Transverse colon (tissue), 4 donors: ENCODE measurements at regions not wholly inside any gene's neighbourhood (a gene's known extent, or its start where the extent isn't known, plus 50 kb on each side); places are given as distances from the start of the nearest gene placed in this dataset.

Experiments used
- CTCF ChIP-seq, 5 experiments: fragments of 200-600 bp in 3 of 5; fragments of 450-650 bp in 2 of 5; sonication (generic) in 3 of 5; IDR thresholded peaks; 1 replicate in 2 of 5; 2 replicates in 3 of 5; pipeline ENCODE4 v1.5.1; 2016 to 2017; ENCODE audit warnings: antibody characterized with exemption in 5 of 5, inconsistent platforms in 3 of 5, mild to moderate bottlenecking in 2 of 5, moderate library complexity in 1 of 5
- EP300 ChIP-seq: sonication (generic); formaldehyde crosslinking; IDR thresholded peaks from one replicate; pipeline ENCODE4 v1.6.1; 2017; ENCODE audit warnings: antibody characterized with exemption, low read depth
- POLR2A ChIP-seq: fragments of 450-650 bp; IDR thresholded peaks from one replicate; pipeline ENCODE4 v1.6.1; 2016; ENCODE audit warnings: antibody characterized with exemption, mild to moderate bottlenecking, moderate library complexity
- POLR2AphosphoS5 ChIP-seq, 3 donors: sonication (generic); formaldehyde crosslinking; IDR thresholded peaks; one replicate each; pipeline ENCODE4 v1.6.1; 2016; ENCODE audit warnings: antibody characterized with exemption in 3 of 3

GRCh38 chr13:109684824-109685202 lies 101.6 kb downstream of the IRS2 start:
- TF ChIP-seq CTCF (IDR thresholded peaks at IDR 0.05): no peak
- TF ChIP-seq POLR2A: peak; percentile 55
- no peak for TF ChIP-seq EP300
- peak in 2 of 3 donors; percentile 42 to 54 for TF ChIP-seq POLR2AphosphoS5 (IDR thresholded peaks at IDR 0.05)
